Naive thymus-derived CD4-positive, alpha-beta T cell (primary cell): ENCODE measurements at regions not wholly inside any gene's neighbourhood (a gene's known extent, or its start where the extent isn't known, plus 50 kb on each side); places are given as distances from the start of the nearest gene placed in this dataset.

Experiments used
- ATAC-seq: fragments of 150-1000 bp; cut with Tn5 transposase; 2 replicates; pipeline ENCODE4 v1.10.0; 2021; ENCODE audit warnings: mild to moderate bottlenecking, moderate library complexity
- CTCF ChIA-PET: fragments of 350-600 bp; sonication (Branson Sonifier 250); formaldehyde crosslinking; loops from one replicate; lab custom pipeline; 2021; ENCODE audit warnings: antibody characterized with exemption; lab: Charles Lee
- POLR2A ChIA-PET: fragments of 350-600 bp; sonication (Branson Sonifier 250); formaldehyde crosslinking; loops from one replicate; lab custom pipeline; 2021; ENCODE audit warnings: antibody characterized with exemption, inconsistent platforms; lab: Charles Lee
- DNase-seq, 9 donors: peaks; one replicate each; pipeline versions ENCODE4 v3.0.0 to v3.0.0-alpha.2; 2020 to 2022; ENCODE audit warnings: mixed read lengths in 1 of 9
- H3K27ac ChIP-seq: one replicate; pipeline ENCODE4 v1.7.0; 2013; ENCODE audit warnings: mild to moderate bottlenecking, low read depth, low read length, moderate library complexity
- H3K27me3 ChIP-seq, 2 donors: one replicate each; pipeline ENCODE4 v1.7.0; 2013; ENCODE audit warnings: low read length in 2 of 2, mild to moderate bottlenecking in 2 of 2, moderate library complexity in 2 of 2; ENCODE audit not compliant: control insufficient read depth in 2 of 2, insufficient read depth in 2 of 2
- H3K36me3 ChIP-seq, 3 experiments: 1 replicate in 2 of 3; 2 replicates in 1 of 3; pipeline ENCODE4 v1.7.0; 2013; ENCODE audit warnings: low read length in 3 of 3, mild to moderate bottlenecking in 3 of 3, moderate library complexity in 1 of 3; ENCODE audit not compliant: insufficient read depth in 3 of 3, control insufficient read depth in 2 of 3
- H3K4me1 ChIP-seq, 2 donors: one replicate each; pipeline ENCODE4 v1.7.0; 2013; ENCODE audit warnings: low read length in 2 of 2, mild to moderate bottlenecking in 2 of 2, moderate library complexity in 1 of 2; ENCODE audit not compliant: control insufficient read depth in 2 of 2, insufficient read depth in 2 of 2
- H3K4me3 ChIP-seq: 2 replicates; pipeline ENCODE4 v1.7.0; 2013; ENCODE audit warnings: mild to moderate bottlenecking, low read length
- H3K9me3 ChIP-seq, 3 experiments: 1 replicate in 2 of 3; 2 replicates in 1 of 3; pipeline ENCODE4 v1.7.0; 2013; ENCODE audit warnings: low read length in 3 of 3; ENCODE audit not compliant: control insufficient read depth in 2 of 3
- H3K27ac Mint-ChIP-seq, 9 donors: one replicate each; pipeline ENCODE4 v1.8.0; 2020 to 2022; ENCODE audit warnings: mixed read lengths in 9 of 9, mild to moderate bottlenecking in 8 of 9, moderate library complexity in 5 of 9, inconsistent platforms in 2 of 9
- H3K27me3 Mint-ChIP-seq, 5 donors: one replicate each; pipeline ENCODE4 v1.8.0; 2021 to 2022; ENCODE audit warnings: mixed read lengths in 5 of 5, mild to moderate bottlenecking in 1 of 5
- H3K36me3 Mint-ChIP-seq, 5 donors: one replicate each; pipeline ENCODE4 v1.8.0; 2020 to 2022; ENCODE audit warnings: mixed read lengths in 5 of 5, mild to moderate bottlenecking in 3 of 5, inconsistent platforms in 1 of 5
- H3K4me1 Mint-ChIP-seq, 7 donors: one replicate each; pipeline ENCODE4 v1.8.0; 2020 to 2022; ENCODE audit warnings: mixed read lengths in 7 of 7, mild to moderate bottlenecking in 3 of 7, inconsistent platforms in 1 of 7
- H3K4me3 Mint-ChIP-seq, 10 donors: one replicate each; pipeline ENCODE4 v1.8.0; 2020 to 2022; ENCODE audit warnings: mild to moderate bottlenecking in 10 of 10, mixed read lengths in 10 of 10, moderate library complexity in 6 of 10, inconsistent platforms in 2 of 10
- H3K9me3 Mint-ChIP-seq, 11 donors: one replicate each; pipeline ENCODE4 v1.8.0; 2020 to 2022; ENCODE audit warnings: mixed read lengths in 11 of 11, mild to moderate bottlenecking in 4 of 11, inconsistent platforms in 1 of 11, moderate library complexity in 1 of 11
- intact Hi-C, 2 donors: fragments of 100-400 bp; cut with micrococcal nuclease; formaldehyde crosslinking; loops; one replicate each; pipeline ENCODE4 v1.15.1; 2023

- intact Hi-C loops: no loop called here
- Mint-ChIP-seq H3K27ac (no peak overlapping the region), H3K9me3 (peaks cover 0 to 9% (median 2%) of the 10 kb centered on the region in 11 donors), H3K4me3 (no peak overlapping the region), H3K4me1 (peaks cover 0 to under 1% (median 0%) of the 10 kb centered on the region in 7 donors), H3K36me3 (peaks cover 0 to 7% (median 0%) of the 10 kb centered on the region in 5 donors), H3K27me3 (no peaks in the 10 kb centered on the region)
- POLR2A ChIA-PET: no interaction called here
- Histone ChIP-seq H3K27me3 (no peaks in the 10 kb centered on the region), H3K36me3 (no peaks in the 10 kb centered on the region), H3K27ac (no peak overlapping the region), H3K4me1 (no peaks in the 10 kb centered on the region), H3K4me3 (no peak overlapping the region), H3K9me3 (peaks cover 0 to 7% (median 0%) of the 10 kb centered on the region in 3 experiments)
- CTCF ChIA-PET: no interaction called here
- no peak for ATAC-seq
- no peak for DNase-seq
Observed at GRCh38 chr16:87129771-87130170, 187.4 kb downstream of the C16orf95 start.

DNA sequence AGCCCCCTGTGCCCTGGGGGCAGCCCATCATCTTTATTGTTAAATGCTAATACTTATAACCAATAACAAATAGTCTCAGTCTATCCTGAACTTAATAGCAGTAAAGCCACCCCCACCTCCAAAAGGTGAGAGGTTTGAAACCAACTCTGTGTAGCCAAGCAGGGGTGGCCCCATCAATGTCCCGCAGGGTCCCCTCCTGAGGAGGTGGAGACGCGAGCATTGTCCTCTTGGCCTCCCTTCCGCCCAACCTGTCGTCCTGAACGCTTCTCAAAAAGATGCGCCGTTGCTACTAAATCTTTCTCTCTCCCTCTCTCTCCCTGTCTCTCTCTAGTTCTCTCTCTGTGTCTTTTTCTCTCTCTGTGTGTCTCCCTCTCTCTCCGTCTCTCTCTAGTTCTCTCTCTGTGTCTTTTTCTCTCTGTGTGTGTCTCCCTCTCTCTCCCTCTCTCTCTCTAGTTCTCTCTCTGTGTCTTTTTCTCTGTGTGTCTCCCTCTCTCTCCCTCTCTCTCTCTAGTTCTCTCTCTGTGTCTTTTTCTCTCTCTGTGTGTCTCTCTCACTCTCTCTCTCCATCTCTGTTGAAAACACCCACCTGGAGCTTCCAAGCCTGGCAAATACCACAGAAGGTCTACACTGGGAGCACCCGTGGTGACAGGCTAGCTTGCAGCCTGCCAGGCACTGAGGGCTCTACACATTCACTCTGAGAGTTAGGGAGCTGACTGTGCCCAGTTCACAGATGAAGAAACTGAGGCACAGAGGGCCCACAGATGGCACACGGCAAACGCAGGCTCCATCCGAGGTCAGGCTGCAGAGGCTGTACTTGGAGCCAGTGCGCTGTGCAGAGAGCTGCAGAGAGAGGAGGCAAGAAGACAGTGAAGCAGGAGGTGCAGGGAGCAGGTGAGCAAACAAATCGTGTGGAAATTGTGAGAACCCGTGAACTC lies 185.9 kb downstream of the C16orf95 start:
- H3K27ac Mint-ChIP-seq: no peak overlapping the region
- Histone ChIP-seq H3K9me3 (peaks cover 0 to 7% (median 0%) of the 10 kb centered on the region in 3 experiments), H3K27ac (no peak overlapping the region), H3K36me3 (no peaks in the 10 kb centered on the region), H3K4me3 (no peak overlapping the region), H3K4me1 (no peaks in the 10 kb centered on the region), H3K27me3 (no peaks in the 10 kb centered on the region)
- intact Hi-C loops: no loop called here
- peaks cover 0 to 9% (median 3%) of the 10 kb centered on the region in 11 donors for H3K9me3 Mint-ChIP-seq
- peaks cover 0 to 1% (median 0%) of the 10 kb centered on the region in 7 donors for H3K4me1 Mint-ChIP-seq
- peaks cover 0 to 7% (median 0%) of the 10 kb centered on the region in 5 donors for H3K36me3 Mint-ChIP-seq
- no peak for DNase-seq
- POLR2A ChIA-PET: no interaction called here
- CTCF ChIA-PET: no interaction called here
- no peak for ATAC-seq
- no peak overlapping the region for H3K4me3 Mint-ChIP-seq
- peaks cover 0 to 3% (median 0%) of the 10 kb centered on the region in 5 donors for H3K27me3 Mint-ChIP-seq

DNA sequence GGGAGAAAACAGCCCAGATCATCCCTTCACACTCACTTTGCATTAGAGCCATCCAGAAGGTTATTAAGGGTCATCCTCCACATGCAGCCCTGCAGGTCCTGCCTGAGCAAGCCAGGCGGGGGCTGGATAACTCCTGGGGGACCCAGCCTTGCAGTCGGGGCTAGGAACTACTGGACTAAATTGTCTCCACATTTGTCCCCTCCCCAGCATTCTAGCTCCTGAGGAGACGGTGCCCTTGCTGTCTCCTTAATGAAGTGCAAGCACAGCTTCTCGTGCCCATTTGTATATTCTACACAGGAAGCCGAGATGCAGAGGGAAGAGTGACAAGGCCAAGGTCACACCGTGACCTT lies 185.2 kb downstream of the C16orf95 start:
- ATAC-seq (no peak), DNase-seq (no peak)
- ChIA-PET POLR2A (no interaction called here), CTCF (no interaction called here)
- H3K27me3 Mint-ChIP-seq: peaks cover 0 to 3% (median 0%) of the 10 kb centered on the region in 5 donors
- no peak overlapping the region for H3K4me3 ChIP-seq
- H3K36me3 Mint-ChIP-seq: peaks cover 0 to 10% (median 0%) of the 10 kb centered on the region in 5 donors
- H3K27me3 ChIP-seq: no peaks in the 10 kb centered on the region
- no peaks in the 10 kb centered on the region for H3K36me3 ChIP-seq
- H3K4me3 Mint-ChIP-seq: no peak overlapping the region
- no peak overlapping the region for H3K27ac Mint-ChIP-seq
- no peaks in the 10 kb centered on the region for H3K4me1 ChIP-seq
- intact Hi-C loops: no loop called here
- peaks cover 0 to 7% (median 0%) of the 10 kb centered on the region in 3 experiments for H3K9me3 ChIP-seq
- H3K9me3 Mint-ChIP-seq: peaks cover 0 to 9% (median 3%) of the 10 kb centered on the region in 11 donors
- H3K27ac ChIP-seq: no peak overlapping the region
- H3K4me1 Mint-ChIP-seq: peaks cover 0 to 1% (median 0%) of the 10 kb centered on the region in 7 donors

DNA sequence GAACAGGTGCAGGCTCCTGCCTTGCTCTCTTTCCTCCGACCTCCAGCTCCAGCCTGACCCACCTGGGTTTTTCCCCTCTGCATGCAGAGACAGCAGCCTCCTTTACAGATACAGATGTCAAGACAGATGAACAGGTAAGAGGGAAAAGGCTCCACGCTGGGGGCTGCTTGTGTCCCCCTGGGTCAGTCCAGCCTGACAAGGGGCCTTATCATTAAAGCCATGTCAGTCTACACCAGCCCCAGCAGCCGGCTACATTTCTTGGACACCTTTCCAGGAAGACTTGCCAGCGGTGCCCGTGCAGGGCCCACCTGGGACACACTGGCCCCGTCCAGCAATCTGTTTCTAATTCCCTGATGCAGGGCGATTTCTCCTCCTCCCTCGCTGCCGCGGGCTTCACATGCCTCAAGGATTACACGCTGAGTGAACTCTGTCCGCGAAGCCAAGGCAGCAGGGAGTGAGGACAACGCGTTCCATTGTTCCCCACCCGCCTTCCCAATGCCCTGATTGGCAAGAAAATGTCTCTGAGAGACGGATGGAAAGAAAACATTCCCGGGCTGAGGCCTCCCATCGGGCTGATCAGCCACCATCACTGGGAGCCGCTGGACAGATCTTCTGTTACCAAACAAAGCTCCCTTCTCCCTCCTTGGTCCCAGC lies 184.7 kb downstream of the C16orf95 start:
- Mint-ChIP-seq H3K36me3 (peaks cover 0 to 10% (median 0%) of the 10 kb centered on the region in 5 donors), H3K27me3 (peaks cover 0 to 3% (median 0%) of the 10 kb centered on the region in 5 donors), H3K4me3 (no peak overlapping the region), H3K4me1 (peaks cover 0 to 1% (median 0%) of the 10 kb centered on the region in 7 donors), H3K9me3 (peaks cover 0 to 9% (median 3%) of the 10 kb centered on the region in 11 donors), H3K27ac (no peak overlapping the region)
- Histone ChIP-seq H3K36me3 (no peaks in the 10 kb centered on the region), H3K4me1 (no peaks in the 10 kb centered on the region), H3K9me3 (peaks cover 0 to 7% (median 0%) of the 10 kb centered on the region in 3 experiments), H3K27me3 (no peaks in the 10 kb centered on the region), H3K27ac (no peak overlapping the region), H3K4me3 (no peak overlapping the region)
- DNase-seq: no peak
- intact Hi-C loops: no loop called here
- POLR2A ChIA-PET: interaction anchor here (0.6 kb wide), 1 partner anchor 159 kb away, joined by 3 read pairs; no protein-coding TSS in a partner anchor
- CTCF ChIA-PET: no interaction called here
- no peak for ATAC-seq

DNA sequence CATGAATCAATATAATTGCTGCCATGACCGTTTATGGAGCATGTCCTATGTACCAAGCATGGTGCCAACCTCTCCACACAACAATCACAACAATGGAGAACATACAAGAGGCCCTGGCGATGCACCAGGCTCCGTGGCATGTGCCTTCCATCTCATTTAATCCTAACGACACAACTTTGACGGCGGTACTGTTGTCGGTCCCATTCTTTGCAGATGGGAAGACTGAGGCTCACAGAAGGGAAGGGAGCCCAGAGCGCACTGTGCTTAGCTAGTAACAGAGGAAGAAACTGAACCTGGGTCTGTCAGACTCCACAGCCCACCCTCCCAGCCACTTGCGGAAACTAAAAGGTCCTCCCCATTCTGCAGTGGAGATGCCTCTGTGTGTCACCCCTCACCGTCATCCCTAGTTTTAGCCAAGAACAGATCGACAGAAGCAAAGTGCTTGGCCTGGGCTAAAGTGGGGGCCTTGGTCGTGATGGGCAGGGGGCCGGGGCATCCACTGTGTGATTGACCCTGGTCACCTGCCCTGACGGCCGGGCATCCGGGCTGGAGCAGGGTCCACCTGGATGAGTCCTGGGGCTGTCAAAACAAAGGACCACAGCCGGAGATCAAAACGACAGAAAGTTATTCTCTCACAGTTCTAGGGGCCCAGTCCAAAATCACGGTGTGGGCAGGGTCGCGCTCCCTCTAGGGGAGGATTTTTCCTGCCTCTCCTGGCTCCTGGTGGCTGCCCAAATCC lies 183.9 kb downstream of the C16orf95 start:
- H3K27me3 Mint-ChIP-seq: peaks cover 0 to 3% (median 0%) of the 10 kb centered on the region in 5 donors
- no peak overlapping the region for H3K4me3 ChIP-seq
- H3K27me3 ChIP-seq: no peaks in the 10 kb centered on the region
- no peaks in the 10 kb centered on the region for H3K4me1 ChIP-seq
- H3K4me1 Mint-ChIP-seq: peaks cover 0 to 1% (median 0%) of the 10 kb centered on the region in 7 donors
- ATAC-seq: no peak
- peaks cover 0 to 10% (median 0%) of the 10 kb centered on the region in 5 donors for H3K36me3 Mint-ChIP-seq
- H3K27ac Mint-ChIP-seq: no peak overlapping the region
- intact Hi-C loops: no loop called here
- peaks cover 0 to 7% (median 0%) of the 10 kb centered on the region in 3 experiments for H3K9me3 ChIP-seq
- ChIA-PET POLR2A (no interaction called here), CTCF (no interaction called here)
- H3K4me3 Mint-ChIP-seq: no peak overlapping the region
- peaks cover 0 to 9% (median 3%) of the 10 kb centered on the region in 11 donors for H3K9me3 Mint-ChIP-seq
- H3K36me3 ChIP-seq: no peaks in the 10 kb centered on the region
- DNase-seq: no peak
- H3K27ac ChIP-seq: no peak overlapping the region

- intact Hi-C loops: no loop called here
- no peak for ATAC-seq
- H3K4me3 ChIP-seq: no peak overlapping the region
Observed at GRCh38 chr16:87133966-87134627, 183.1 kb downstream of the C16orf95 start.

More at GRCh38 chr16:87133966-87134627, 183.1 kb downstream of the C16orf95 start:
- ChIA-PET POLR2A (no interaction called here), CTCF (no interaction called here)
- Histone ChIP-seq H3K4me1 (no peaks in the 10 kb centered on the region), H3K27ac (no peak overlapping the region), H3K27me3 (no peaks in the 10 kb centered on the region), H3K9me3 (peaks cover 0 to 5% (median 0%) of the 10 kb centered on the region in 3 experiments), H3K36me3 (no peaks in the 10 kb centered on the region)
- H3K27me3 Mint-ChIP-seq: peaks cover 0 to 3% (median 0%) of the 10 kb centered on the region in 5 donors
- no peak for DNase-seq
- H3K9me3 Mint-ChIP-seq: peaks cover 0 to 5% (median 3%) of the 10 kb centered on the region in 11 donors
- peaks cover 0 to 8% (median 0%) of the 10 kb centered on the region in 5 donors for H3K36me3 Mint-ChIP-seq
- H3K27ac Mint-ChIP-seq: no peak overlapping the region
- H3K4me1 Mint-ChIP-seq: peaks cover 0 to 1% (median 0%) of the 10 kb centered on the region in 7 donors
- H3K4me3 Mint-ChIP-seq: no peak overlapping the region
